ENCODE measurements at regions not wholly inside any gene's neighbourhood (a gene's known extent, or its start where the extent isn't known, plus 50 kb on each side); places are given as distances from the start of the nearest gene placed in this dataset.
"Not testable (repeated sequence)": the region's sequence is repeated elsewhere in the genome, so short reads cannot be mapped to it uniquely, and the experiment has no call there.

- DNase-seq = no peak
Measured at GRCh38 chr2:21740484-21740883, 616.7 kb downstream of the TDRD15 start.

- DNase-seq = no peak
Measured at GRCh38 chr2:21746499-21746898, 622.7 kb downstream of the TDRD15 start.

- DNase-seq = no peak
Measured at GRCh38 chr2:21748501-21748900, 624.7 kb downstream of the TDRD15 start.

GRCh38 chr2:21754164-21754788, 630.5 kb downstream of the TDRD15 start:
- no peak for DNase-seq

- DNase-seq = no peak
Measured at GRCh38 chr2:21757805-21758430, 634.1 kb downstream of the TDRD15 start.

- DNase-seq = no peak
Measured at GRCh38 chr2:21759819-21760218, 636.1 kb downstream of the TDRD15 start.

- DNase-seq = no peak
Measured at GRCh38 chr2:21761361-21761760, 637.6 kb downstream of the TDRD15 start.

- no peak for DNase-seq
Measured at GRCh38 chr2:21763501-21763900, 639.7 kb downstream of the TDRD15 start.

GRCh38 chr2:21770787-21771186, 647.0 kb downstream of the TDRD15 start:
- DNase-seq = no peak

GRCh38 chr2:21772624-21773023, 648.9 kb downstream of the TDRD15 start:
- DNase-seq = no peak

GRCh38 chr2:21773168-21773567, 649.4 kb downstream of the TDRD15 start:
- no peak for DNase-seq

GRCh38 chr2:21774691-21775368, 651.1 kb downstream of the TDRD15 start:
- DNase-seq = no peak

GRCh38 chr2:21779786-21780185, 656.0 kb downstream of the TDRD15 start:
- no peak for DNase-seq

GRCh38 chr2:21781962-21782361, 658.2 kb downstream of the TDRD15 start:
- DNase-seq = no peak

- no peak for DNase-seq
Measured at GRCh38 chr2:21782866-21783265, 659.1 kb downstream of the TDRD15 start.

- no peak for DNase-seq
Measured at GRCh38 chr2:21787941-21788340, 664.2 kb downstream of the TDRD15 start.

GRCh38 chr2:21790311-21790710, 666.5 kb downstream of the TDRD15 start:
- not testable (repeated sequence) for DNase-seq

- DNase-seq = no peak
Measured at GRCh38 chr2:21792571-21792970, 668.8 kb downstream of the TDRD15 start.

- DNase-seq = no peak
Measured at GRCh38 chr2:21793461-21793860, 669.7 kb downstream of the TDRD15 start.

GRCh38 chr2:21794611-21795010, 670.8 kb downstream of the TDRD15 start:
- no peak for DNase-seq

GRCh38 chr2:21800356-21800755, 676.6 kb downstream of the TDRD15 start:
- DNase-seq = no peak

- DNase-seq = no peak
Measured at GRCh38 chr2:21803550-21803949, 679.8 kb downstream of the TDRD15 start.

- DNase-seq = no peak
Measured at GRCh38 chr2:21804151-21804550, 680.4 kb downstream of the TDRD15 start.

GRCh38 chr2:21811541-21811940, 687.8 kb downstream of the TDRD15 start:
- no peak for DNase-seq
